GM19328 (cell line): ENCODE measurements at regions not wholly inside any gene's neighbourhood (a gene's known extent, or its start where the extent isn't known, plus 50 kb on each side); places are given as distances from the start of the nearest gene placed in this dataset.
"Not testable (repeated sequence)": the region's sequence is repeated elsewhere in the genome, so short reads cannot be mapped to it uniquely, and the experiment has no call there.

Source experiments
- ATAC-seq: cut with Tn5 transposase; IDR thresholded peaks from one replicate; pipeline ENCODE4 v1.9.1; 2021; ENCODE audit warnings: mild to moderate bottlenecking, moderate library complexity; ENCODE audit not compliant: unreplicated experiment

GRCh38 chr12:25424211-25424731 is 128.8 kb downstream of the LMNTD1 start:
- no peak for ATAC-seq

GRCh38 chr12:25423355-25424050 is 129.6 kb downstream of the LMNTD1 start:
- no peak for ATAC-seq

- no peak for ATAC-seq
Measured at GRCh38 chr12:25422241-25422640, 130.8 kb downstream of the LMNTD1 start.

- no peak for ATAC-seq
Measured at GRCh38 chr12:25421651-25422167, 131.4 kb downstream of the LMNTD1 start.

GRCh38 chr12:25420116-25420515 is 133.0 kb downstream of the LMNTD1 start:
- no peak for ATAC-seq

- ATAC-seq, result no peak
Measured at GRCh38 chr12:25419595-25419994, 133.5 kb downstream of the LMNTD1 start.

- no peak for ATAC-seq
Measured at GRCh38 chr12:25417071-25417470, 136.0 kb downstream of the LMNTD1 start.

GRCh38 chr12:25416516-25416915 is 136.6 kb downstream of the LMNTD1 start:
- ATAC-seq, result no peak

- no peak for ATAC-seq
Measured at GRCh38 chr12:25415004-25415403, 138.1 kb downstream of the LMNTD1 start.

GRCh38 chr12:25412735-25413134 is 140.3 kb downstream of the LMNTD1 start:
- no peak for ATAC-seq

- no peak for ATAC-seq
Measured at GRCh38 chr12:25404955-25405354, 148.1 kb downstream of the LMNTD1 start.

GRCh38 chr12:25401547-25402345 is 151.0 kb upstream of the KRAS start:
- no peak for ATAC-seq

- ATAC-seq, result no peak
Measured at GRCh38 chr12:25397001-25397400, 146.3 kb upstream of the KRAS start.

- no peak for ATAC-seq
Measured at GRCh38 chr12:25395227-25395626, 144.5 kb upstream of the KRAS start.

- not testable (repeated sequence) for ATAC-seq
Measured at GRCh38 chr12:25394775-25395174, 144.0 kb upstream of the KRAS start.

GRCh38 chr12:25394025-25394424 is 143.3 kb upstream of the KRAS start:
- no peak for ATAC-seq

GRCh38 chr12:25391346-25391745 is 140.6 kb upstream of the KRAS start:
- not testable (repeated sequence) for ATAC-seq

GRCh38 chr12:25388183-25388582 is 137.5 kb upstream of the KRAS start:
- ATAC-seq, result no peak

GRCh38 chr12:25387732-25388050 is 137.0 kb upstream of the KRAS start:
- ATAC-seq, result no peak

- no peak for ATAC-seq
Measured at GRCh38 chr12:25386831-25387731, 136.4 kb upstream of the KRAS start.

GRCh38 chr12:25384893-25385248 is 134.1 kb upstream of the KRAS start:
- ATAC-seq, result no peak
